ENCODE measurements at regions not wholly inside any gene's neighbourhood (a gene's known extent, or its start where the extent isn't known, plus 50 kb on each side); places are given as distances from the start of the nearest gene placed in this dataset.

- H3K4me1 Mint-ChIP-seq: no peaks in the 10 kb centered on the region
- H3K9me3 Mint-ChIP-seq: no peaks in the 10 kb centered on the region
- H3K36me3 Mint-ChIP-seq (ENCODE audit: low read depth): no peaks in the 10 kb centered on the region
- ATAC-seq (replicated peaks): no peak
- H3K4me3 Mint-ChIP-seq: no peak overlapping the region
- H3K27ac Mint-ChIP-seq: no peak overlapping the region
- H3K27me3 Mint-ChIP-seq: no peaks in the 10 kb centered on the region
These were observed 180.5 kb upstream of the RIOK2 start for GRCh38 chr5:97363577-97363976.

DNA sequence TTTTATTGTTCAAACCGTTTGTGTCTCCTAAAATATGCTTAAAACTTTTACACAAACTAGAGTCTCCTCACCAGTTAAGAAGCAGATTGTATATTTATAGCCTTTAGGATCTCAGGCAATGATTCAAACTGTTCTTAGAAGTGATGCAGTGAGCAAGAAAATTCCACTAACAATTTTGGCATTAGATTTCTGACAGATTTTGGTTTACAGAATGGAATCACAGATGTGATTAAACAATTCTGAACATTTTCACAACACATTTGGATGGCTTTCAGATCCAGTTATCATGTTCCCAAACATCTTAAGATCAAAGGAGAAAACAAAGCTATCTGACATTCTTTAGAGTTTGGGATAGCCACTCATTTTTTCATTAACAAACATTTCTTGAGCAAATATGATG is 181.7 kb upstream of the RIOK2 start:
- no peak overlapping the region for H3K27ac Mint-ChIP-seq
- no peaks in the 10 kb centered on the region for H3K4me1 Mint-ChIP-seq
- no peak for ATAC-seq (replicated peaks)
- no peaks in the 10 kb centered on the region for H3K9me3 Mint-ChIP-seq
- H3K27me3 Mint-ChIP-seq: no peaks in the 10 kb centered on the region
- H3K4me3 Mint-ChIP-seq: no peak overlapping the region
- H3K36me3 Mint-ChIP-seq (ENCODE audit: low read depth): no peaks in the 10 kb centered on the region

DNA sequence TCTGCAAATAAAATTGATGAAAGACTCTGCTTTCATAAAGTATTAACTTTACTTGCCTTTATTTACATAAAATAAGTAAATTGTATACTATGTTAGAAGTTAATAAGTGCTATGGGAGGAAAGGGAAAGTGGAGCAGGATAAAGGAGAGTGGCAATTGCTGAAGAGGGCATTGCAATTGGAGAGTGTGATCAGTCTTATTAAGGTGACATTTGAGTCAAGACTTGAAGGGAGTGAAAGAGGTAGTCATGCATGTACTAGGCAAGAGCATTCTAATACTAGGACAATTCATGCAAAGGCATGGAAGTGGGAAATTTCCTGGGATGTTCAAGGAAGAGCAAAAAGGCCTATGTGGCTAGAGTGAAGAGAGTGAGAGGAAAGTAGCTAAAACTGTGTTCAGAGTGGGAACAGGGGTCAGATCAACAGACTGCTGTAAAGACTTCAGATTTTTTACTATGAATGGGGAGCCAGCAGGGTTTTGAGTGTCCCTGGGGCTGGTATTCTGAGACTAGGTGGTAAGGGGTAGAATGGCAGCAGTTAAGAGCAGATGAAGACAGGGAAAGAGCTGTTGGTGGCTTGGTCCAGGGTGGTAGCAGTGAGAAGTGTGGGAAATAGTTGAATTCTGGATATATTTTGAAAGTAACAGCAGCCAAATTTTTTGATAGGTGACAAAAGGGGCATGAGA is 182.3 kb upstream of the RIOK2 start:
- H3K27me3 Mint-ChIP-seq: no peaks in the 10 kb centered on the region
- ATAC-seq (replicated peaks): no peak
- no peaks in the 10 kb centered on the region for H3K4me1 Mint-ChIP-seq
- no peak overlapping the region for H3K4me3 Mint-ChIP-seq
- no peak overlapping the region for H3K27ac Mint-ChIP-seq
- H3K36me3 Mint-ChIP-seq (ENCODE audit: low read depth): no peaks in the 10 kb centered on the region
- H3K9me3 Mint-ChIP-seq: no peaks in the 10 kb centered on the region

GRCh38 chr5:97365918-97366317 is 182.9 kb upstream of the RIOK2 start:
- H3K36me3 Mint-ChIP-seq (ENCODE audit: low read depth): no peaks in the 10 kb centered on the region
- H3K27ac Mint-ChIP-seq: no peak overlapping the region
- ATAC-seq (replicated peaks): no peak
- peaks cover under 1% of the 10 kb centered on the region for H3K9me3 Mint-ChIP-seq
- H3K4me3 Mint-ChIP-seq: no peak overlapping the region
- no peaks in the 10 kb centered on the region for H3K27me3 Mint-ChIP-seq
- no peaks in the 10 kb centered on the region for H3K4me1 Mint-ChIP-seq

DNA sequence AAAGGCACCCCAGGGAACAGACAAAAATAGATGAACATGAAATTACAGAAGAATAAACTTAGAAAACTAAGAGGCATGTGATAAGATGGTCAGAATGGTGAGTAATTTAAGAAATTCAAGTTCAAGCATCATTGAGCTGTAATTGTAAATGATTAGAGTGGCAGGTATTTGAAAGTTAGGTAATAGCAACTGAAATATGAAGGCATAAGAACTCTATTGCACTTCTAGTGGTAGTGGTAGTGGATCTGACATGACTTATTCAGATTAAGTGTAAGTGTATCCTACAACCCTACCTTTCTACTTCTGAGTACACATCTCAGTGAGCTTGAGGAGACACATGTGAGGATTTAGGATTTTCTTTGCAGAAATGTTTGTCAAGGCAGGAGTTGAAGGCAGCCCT is 192.9 kb upstream of the RIOK2 start:
- Mint-ChIP-seq H3K9me3 (peaks cover 3% of the 10 kb centered on the region), H3K4me3 (no peak overlapping the region), H3K27ac (no peak overlapping the region), H3K4me1 (no peaks in the 10 kb centered on the region), H3K36me3 (ENCODE audit: low read depth) (no peaks in the 10 kb centered on the region), H3K27me3 (no peaks in the 10 kb centered on the region)
- ATAC-seq (replicated peaks): no peak

GRCh38 chr5:97377582-97377981 is 194.5 kb upstream of the RIOK2 start:
- Mint-ChIP-seq H3K36me3 (ENCODE audit: low read depth) (no peaks in the 10 kb centered on the region), H3K4me1 (no peaks in the 10 kb centered on the region), H3K27me3 (no peaks in the 10 kb centered on the region), H3K4me3 (no peak overlapping the region), H3K27ac (no peak overlapping the region), H3K9me3 (no peaks in the 10 kb centered on the region)
- ATAC-seq (replicated peaks): no peak

DNA sequence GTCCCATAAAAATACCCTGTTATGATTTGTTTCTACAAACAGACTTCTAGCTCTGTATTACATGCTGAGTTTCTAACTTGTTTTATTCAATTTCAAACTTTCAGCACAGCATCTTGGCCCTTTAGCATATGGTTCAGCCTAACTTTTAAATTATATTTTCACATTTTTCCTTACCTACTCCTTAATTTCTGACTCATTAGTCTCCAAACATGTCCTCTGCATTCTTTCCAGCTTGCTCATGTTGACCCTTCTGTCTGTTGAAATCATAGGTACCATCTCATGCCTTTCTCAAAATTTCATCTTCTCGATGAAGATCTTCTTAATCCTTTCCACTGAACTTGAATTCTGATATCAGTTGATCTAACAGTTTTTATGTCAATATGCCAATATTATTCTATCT is 200.9 kb upstream of the RIOK2 start:
- no peak overlapping the region for H3K27ac Mint-ChIP-seq
- ATAC-seq (replicated peaks): no peak
- H3K4me3 Mint-ChIP-seq: no peak overlapping the region
- H3K4me1 Mint-ChIP-seq: no peaks in the 10 kb centered on the region
- no peaks in the 10 kb centered on the region for H3K36me3 Mint-ChIP-seq (ENCODE audit: low read depth)
- H3K9me3 Mint-ChIP-seq: peaks cover 3% of the 10 kb centered on the region
- no peaks in the 10 kb centered on the region for H3K27me3 Mint-ChIP-seq

DNA sequence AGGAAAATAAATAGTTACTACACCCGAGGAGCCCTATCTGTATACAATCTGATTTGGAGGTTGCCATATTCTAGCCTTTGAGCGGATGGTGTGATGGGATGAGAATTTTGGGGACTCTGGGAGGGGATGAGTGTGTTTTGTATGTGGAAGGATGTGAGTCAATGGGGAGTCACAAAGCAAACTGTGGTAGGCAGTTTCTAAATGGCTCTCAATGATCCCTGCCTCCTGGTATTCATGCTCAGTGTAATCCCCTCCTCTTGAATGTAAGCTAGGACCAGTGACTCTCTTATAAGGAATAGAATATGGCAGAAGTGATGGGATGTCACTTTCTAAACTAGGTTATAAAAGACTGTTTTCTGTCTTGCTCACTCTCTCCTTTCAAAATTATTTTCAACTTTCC is 205.7 kb upstream of the RIOK2 start:
- Mint-ChIP-seq H3K9me3 (peaks cover 3% of the 10 kb centered on the region), H3K27me3 (no peaks in the 10 kb centered on the region), H3K27ac (no peak overlapping the region), H3K4me1 (no peaks in the 10 kb centered on the region), H3K4me3 (no peak overlapping the region), H3K36me3 (ENCODE audit: low read depth) (no peaks in the 10 kb centered on the region)
- no peak for ATAC-seq (replicated peaks)

DNA sequence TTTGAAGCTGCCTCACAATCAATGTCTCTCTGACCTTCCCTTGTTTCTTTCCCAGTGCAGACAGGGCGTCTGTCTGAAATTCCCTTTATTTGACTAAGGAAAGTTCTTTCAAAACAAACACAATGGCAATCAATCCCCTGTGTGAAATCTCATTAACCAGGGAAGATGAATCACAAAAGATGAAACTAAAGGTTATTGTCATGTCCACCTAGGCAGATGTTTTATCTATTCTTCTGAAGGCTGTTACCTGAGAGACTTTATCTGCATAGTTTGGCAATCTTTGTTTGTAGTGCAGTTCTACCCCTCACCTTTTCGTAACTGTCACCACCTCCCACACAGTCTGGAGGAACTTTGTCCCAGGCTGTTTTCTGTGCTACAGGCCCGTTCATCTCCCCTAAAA is 217.5 kb upstream of the RIOK2 start:
- Mint-ChIP-seq H3K4me1 (no peaks in the 10 kb centered on the region), H3K36me3 (ENCODE audit: low read depth) (no peaks in the 10 kb centered on the region), H3K4me3 (no peak overlapping the region), H3K27me3 (no peaks in the 10 kb centered on the region), H3K9me3 (no peaks in the 10 kb centered on the region), H3K27ac (no peak overlapping the region)
- ATAC-seq (replicated peaks): no peak

GRCh38 chr5:97405941-97406340 is 222.9 kb upstream of the RIOK2 start:
- H3K27ac Mint-ChIP-seq: no peak overlapping the region
- no peaks in the 10 kb centered on the region for H3K36me3 Mint-ChIP-seq (ENCODE audit: low read depth)
- H3K4me1 Mint-ChIP-seq: no peaks in the 10 kb centered on the region
- ATAC-seq (replicated peaks): no peak
- H3K9me3 Mint-ChIP-seq: peaks cover 3% of the 10 kb centered on the region
- H3K27me3 Mint-ChIP-seq: no peaks in the 10 kb centered on the region
- H3K4me3 Mint-ChIP-seq: no peak overlapping the region

- Mint-ChIP-seq H3K27ac (no peak overlapping the region), H3K9me3 (peaks cover 3% of the 10 kb centered on the region), H3K4me3 (no peak overlapping the region)
These were observed 224.1 kb upstream of the RIOK2 start for GRCh38 chr5:97406946-97407676.

GRCh38 chr5:97408331-97408730 is 225.3 kb upstream of the RIOK2 start:
- H3K27ac Mint-ChIP-seq: no peak overlapping the region
- H3K4me1 Mint-ChIP-seq: no peaks in the 10 kb centered on the region
- H3K27me3 Mint-ChIP-seq: peaks cover 3% of the 10 kb centered on the region
- H3K36me3 Mint-ChIP-seq (ENCODE audit: low read depth): no peaks in the 10 kb centered on the region
- H3K9me3 Mint-ChIP-seq: peaks cover 3% of the 10 kb centered on the region
- H3K4me3 Mint-ChIP-seq: no peak overlapping the region
- no peak for ATAC-seq (replicated peaks)

More at GRCh38 chr5:97406946-97407676, 224.1 kb upstream of the RIOK2 start:
- Mint-ChIP-seq H3K27me3 (no peaks in the 10 kb centered on the region), H3K36me3 (ENCODE audit: low read depth) (no peaks in the 10 kb centered on the region), H3K4me1 (no peaks in the 10 kb centered on the region)
- no peak for ATAC-seq (replicated peaks)

- Mint-ChIP-seq H3K27me3 (peaks cover 3% of the 10 kb centered on the region), H3K36me3 (ENCODE audit: low read depth) (no peaks in the 10 kb centered on the region), H3K9me3 (peaks cover 3% of the 10 kb centered on the region), H3K27ac (no peak overlapping the region), H3K4me1 (no peaks in the 10 kb centered on the region), H3K4me3 (no peak overlapping the region)
- ATAC-seq (replicated peaks): no peak
These were observed 229.9 kb upstream of the RIOK2 start for GRCh38 chr5:97412959-97413358.

DNA sequence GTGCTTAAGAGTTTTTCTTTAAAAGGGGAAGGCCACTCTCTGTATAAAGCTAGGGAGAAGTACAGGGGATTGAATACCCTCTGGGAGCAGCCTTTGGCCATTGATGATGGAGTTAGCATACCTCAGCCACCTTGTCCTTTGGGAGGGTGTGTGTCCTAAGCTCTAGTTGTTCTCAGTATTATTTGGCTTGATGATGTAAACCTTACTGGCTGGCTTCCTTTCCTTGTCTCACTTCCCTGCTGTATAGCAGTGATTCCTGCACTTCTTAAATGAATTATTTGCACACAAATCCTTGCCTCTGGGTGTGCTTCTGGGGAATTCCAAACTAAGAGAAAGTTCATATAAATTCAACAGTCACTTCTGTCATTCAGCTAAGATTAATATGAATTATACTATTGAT is 234.9 kb upstream of the RIOK2 start:
- no peaks in the 10 kb centered on the region for H3K9me3 Mint-ChIP-seq
- no peak overlapping the region for H3K27ac Mint-ChIP-seq
- no peaks in the 10 kb centered on the region for H3K27me3 Mint-ChIP-seq
- H3K36me3 Mint-ChIP-seq (ENCODE audit: low read depth): no peaks in the 10 kb centered on the region
- H3K4me1 Mint-ChIP-seq: no peaks in the 10 kb centered on the region
- no peak overlapping the region for H3K4me3 Mint-ChIP-seq
- ATAC-seq (replicated peaks): no peak

DNA sequence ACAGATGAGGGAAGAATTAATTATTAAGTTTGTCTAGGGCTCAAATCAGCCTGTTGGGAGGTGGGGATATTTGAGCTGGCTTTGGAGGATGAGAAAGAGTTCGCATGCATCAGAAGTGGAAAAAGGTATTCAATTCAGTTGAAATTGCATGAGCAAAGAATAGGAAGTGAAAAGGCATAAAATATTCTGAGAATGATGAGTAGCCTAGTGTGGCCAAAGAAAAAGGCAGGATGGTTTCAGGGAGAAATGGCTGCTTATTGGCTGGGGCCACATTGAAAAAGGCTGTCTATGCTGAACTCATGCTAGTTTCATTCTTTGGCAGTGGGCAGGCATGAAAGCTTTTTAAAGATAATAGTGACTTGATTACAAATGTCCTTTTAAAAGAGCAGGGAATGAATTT is 235.4 kb upstream of the RIOK2 start:
- no peaks in the 10 kb centered on the region for H3K9me3 Mint-ChIP-seq
- H3K36me3 Mint-ChIP-seq (ENCODE audit: low read depth): no peaks in the 10 kb centered on the region
- H3K4me3 Mint-ChIP-seq: no peak overlapping the region
- H3K27me3 Mint-ChIP-seq: no peaks in the 10 kb centered on the region
- H3K27ac Mint-ChIP-seq: no peak overlapping the region
- H3K4me1 Mint-ChIP-seq: no peaks in the 10 kb centered on the region
- no peak for ATAC-seq (replicated peaks)

All from activated T-helper 17 cell treated with anti-CD3 and anti-CD28 coated beads, Interleukin-2, amount 50 U/mL, for 72 hours (primary cell).